IMR-90 (cell line): ENCODE measurements at regions not wholly inside any gene's neighbourhood (a gene's known extent, or its start where the extent isn't known, plus 50 kb on each side); places are given as distances from the start of the nearest gene placed in this dataset.

Source experiments
- ATAC-seq: fragments of 200-7000 bp; cut with Tn5 transposase; 2 replicates; pipeline ENCODE4 v1.9.1; 2020; ENCODE audit warnings: low read depth, mild to moderate bottlenecking, moderate library complexity
- BruUV-seq: library from RNA; stranded (reverse); fragments of 400-500 nt; replicated peaks from 2 replicates; lab custom pipeline; 2021; lab: Mats Ljungman, UMichigan
- CTCF ChIA-PET: fragments of 300-600 bp; formaldehyde crosslinking; extraction: SDS; loops from one replicate; lab custom pipeline; 2021; ENCODE audit warnings: antibody characterized with exemption; lab: Yijun Ruan, JAX
- POLR2A ChIA-PET: fragments of 300-600 bp; sonication (Branson Sonifier 250); formaldehyde crosslinking; loops from one replicate; lab custom pipeline; 2022; ENCODE audit warnings: antibody characterized with exemption; ENCODE audit not compliant: unreplicated experiment; lab: Charles Lee
- DNase-seq: peaks from one replicate; pipeline ENCODE4 v3.0.0; 2013
- H2AFZ ChIP-seq: replicated peaks from 2 replicates; pipeline ENCODE3; 2013; ENCODE audit warnings: low read length, mild to moderate bottlenecking; ENCODE audit not compliant: poor library complexity
- H2AK5ac ChIP-seq: 2 replicates; pipeline ENCODE4 v1.6.1; 2013; ENCODE audit warnings: low read depth, low read length, inconsistent platforms
- H2AK9ac ChIP-seq: replicated peaks from 2 replicates; pipeline ENCODE3; 2013; ENCODE audit warnings: mild to moderate bottlenecking, low read depth, low read length, moderate library complexity; ENCODE audit not compliant: poor library complexity
- H2BK120ac ChIP-seq: 2 replicates; pipeline ENCODE4 v1.6.1; 2013; ENCODE audit warnings: low read depth, low read length, inconsistent platforms
- H2BK15ac ChIP-seq: 3 replicates; pipeline ENCODE4 v1.6.1; 2013; ENCODE audit warnings: low read depth, low read length, inconsistent platforms
- H2BK20ac ChIP-seq: 2 replicates; pipeline ENCODE4 v1.6.1; 2013; ENCODE audit warnings: low read depth, mild to moderate bottlenecking, inconsistent platforms, low read length, moderate library complexity
- H2BK5ac ChIP-seq: 2 replicates; pipeline ENCODE4 v1.6.1; 2013; ENCODE audit warnings: mild to moderate bottlenecking, low read depth, low read length, inconsistent platforms; ENCODE audit not compliant: poor library complexity, severe bottlenecking
- H3K14ac ChIP-seq: replicated peaks from 2 replicates; pipeline ENCODE4 v1.6.1; 2013; ENCODE audit warnings: low read depth, low read length, inconsistent platforms
- H3K18ac ChIP-seq: 2 replicates; pipeline ENCODE4 v1.6.1; 2013; ENCODE audit warnings: low read depth, low read length, control low read depth
- H3K23ac ChIP-seq: 2 replicates; pipeline ENCODE4 v1.6.1; 2013; ENCODE audit warnings: low read depth, low read length, inconsistent platforms
- H3K27ac ChIP-seq: 2 replicates; pipeline ENCODE4 v1.5.1; 2013; ENCODE audit warnings: mild to moderate bottlenecking, control low read depth, low read length; ENCODE audit not compliant: insufficient read depth
- H3K27me3 ChIP-seq: 2 replicates; pipeline ENCODE4 v1.6.1; 2013; ENCODE audit warnings: low read length; ENCODE audit not compliant: control insufficient read depth, insufficient read depth
- H3K36me3 ChIP-seq: 2 replicates; pipeline ENCODE4 v1.6.1; 2013; ENCODE audit warnings: low read length, mixed read lengths; ENCODE audit not compliant: control insufficient read depth, insufficient read depth
- H3K4ac ChIP-seq: 2 replicates; pipeline ENCODE4 v1.6.1; 2013; ENCODE audit warnings: low read depth, low read length, inconsistent platforms
- H3K4me1 ChIP-seq: 2 replicates; pipeline ENCODE4 v1.6.1; 2013; ENCODE audit warnings: low read length, mixed read lengths; ENCODE audit not compliant: control insufficient read depth, insufficient read depth
- H3K4me2 ChIP-seq: 2 replicates; pipeline ENCODE4 v1.6.1; 2013; ENCODE audit warnings: low read depth, mild to moderate bottlenecking, control low read depth, low read length, moderate library complexity
- H3K4me3 ChIP-seq: 2 replicates; pipeline ENCODE4 v1.5.1; 2013; ENCODE audit warnings: low read depth, mild to moderate bottlenecking, control low read depth, low read length, moderate library complexity; ENCODE audit not compliant: insufficient read depth
- H3K56ac ChIP-seq: 2 replicates; pipeline ENCODE4 v1.6.1; 2013; ENCODE audit warnings: low read length, inconsistent platforms; ENCODE audit not compliant: insufficient read depth; ENCODE audit errors: extremely low read depth
- H3K79me1 ChIP-seq, 2 experiments: 2 replicates each; pipeline ENCODE4 v1.6.1; 2013; ENCODE audit warnings: low read length in 2 of 2, inconsistent platforms in 1 of 2, low read depth in 1 of 2
- H3K9ac ChIP-seq: 2 replicates; pipeline ENCODE4 v1.6.1; 2013; ENCODE audit warnings: low read depth, low read length, control low read depth
- H3K9me1 ChIP-seq: 2 replicates; pipeline ENCODE4 v1.6.1; 2013; ENCODE audit warnings: low read length, inconsistent platforms; ENCODE audit not compliant: insufficient read depth
- H3K9me3 ChIP-seq: 2 replicates; pipeline ENCODE4 v1.6.1; 2013; ENCODE audit warnings: low read length; ENCODE audit not compliant: control insufficient read depth, insufficient read depth
- H4K20me1 ChIP-seq: 2 replicates; pipeline ENCODE4 v1.6.1; 2013; ENCODE audit warnings: low read length, inconsistent platforms; ENCODE audit not compliant: insufficient read depth
- H4K5ac ChIP-seq: 2 replicates; pipeline ENCODE4 v1.6.1; 2013; ENCODE audit warnings: mild to moderate bottlenecking, low read depth, low read length, control low read depth
- H4K8ac ChIP-seq, 2 experiments: 2 replicates each; pipeline ENCODE4 v1.6.1; 2013; ENCODE audit warnings: low read depth in 2 of 2, low read length in 2 of 2, control low read depth in 1 of 2, inconsistent platforms in 1 of 2
- H4K91ac ChIP-seq: 2 replicates; pipeline ENCODE4 v1.6.1; 2013; ENCODE audit warnings: low read depth, low read length, inconsistent platforms; ENCODE audit not compliant: insufficient read depth
- BHLHE40 ChIP-seq: fragments of 150-350 bp; IDR thresholded peaks from 2 replicates; pipeline ENCODE4 v1.6.1; 2016; ENCODE audit warnings: mild to moderate bottlenecking, low read depth, low read length
- CEBPB ChIP-seq: IDR thresholded peaks from 2 replicates; pipeline ENCODE4 v1.6.1; 2012; ENCODE audit warnings: low read depth, low read length, improper control_type of control experiment
- CHD1 ChIP-seq: IDR thresholded peaks from 2 replicates; pipeline ENCODE4 v1.6.1; 2012; ENCODE audit warnings: low read depth, low read length, improper control_type of control experiment
- FOS ChIP-seq: fragments of 150-350 bp; IDR thresholded peaks from 2 replicates; pipeline ENCODE4 v1.6.1; 2016; ENCODE audit warnings: low read depth, low read length
- MAFK ChIP-seq: IDR thresholded peaks from 2 replicates; pipeline ENCODE4 v1.6.1; 2012; ENCODE audit warnings: low read depth, low read length, improper control_type of control experiment
- MAZ ChIP-seq: IDR thresholded peaks from 2 replicates; pipeline ENCODE4 v1.6.1; 2012; ENCODE audit warnings: low read depth, mild to moderate bottlenecking, low read length, improper control_type of control experiment, moderate library complexity, borderline replicate concordance
- MXI1 ChIP-seq: IDR thresholded peaks from 2 replicates; pipeline ENCODE4 v1.6.1; 2012; ENCODE audit warnings: low read depth, mild to moderate bottlenecking, low read length, moderate library complexity, borderline replicate concordance
- NFE2L2 ChIP-seq: fragments of 150-350 bp; IDR thresholded peaks from 2 replicates; pipeline ENCODE4 v1.6.1; 2016; ENCODE audit warnings: low read depth, mild to moderate bottlenecking, low read length
- POLR2A ChIP-seq: IDR thresholded peaks from 2 replicates; pipeline ENCODE4 v1.6.1; 2012; ENCODE audit warnings: mild to moderate bottlenecking, low read depth, low read length
- RAD21 ChIP-seq: IDR thresholded peaks from 2 replicates; pipeline ENCODE4 v1.6.1; 2012; ENCODE audit warnings: low read length, improper control_type of control experiment
- RCOR1 ChIP-seq: IDR thresholded peaks from 2 replicates; pipeline ENCODE4 v1.6.1; 2012; ENCODE audit warnings: mild to moderate bottlenecking, low read length, improper control_type of control experiment; ENCODE audit not compliant: insufficient replicate concordance
- RFX5 ChIP-seq: IDR thresholded peaks from 2 replicates; pipeline ENCODE4 v1.8.0; 2012; ENCODE audit warnings: low read depth, mild to moderate bottlenecking, low read length, moderate library complexity
- SMC3 ChIP-seq: fragments of 150-350 bp; IDR thresholded peaks from 2 replicates; pipeline ENCODE4 v1.6.1; 2016; ENCODE audit warnings: low read depth, mild to moderate bottlenecking, antibody characterized with exemption, low read length, moderate library complexity
- WGBS, 2 experiments: methylation state at CpG; one replicate each; pipeline versions ENCODE4 v1.1.5 to v1.1.7; 2013; ENCODE audit warnings: missing lambda C conversion rate in 2 of 2; ENCODE audit not compliant: insufficient read length in 1 of 2; ENCODE audit errors: extremely low coverage in 2 of 2; 5-methylcytosine and 5-hydroxymethylcytosine counted together
- dilution Hi-C: fragments of 300-500 bp; cut with HindIII; formaldehyde crosslinking; loops from one replicate; pipeline ENCODE4 v1.14.3; 2018; ENCODE audit warnings: low sequenced_read_pairs; ENCODE audit not compliant: unreplicated experiment
- in situ Hi-C: fragments of 300-500 bp; cut with MboI; formaldehyde crosslinking; loops from 3 replicates; pipeline ENCODE4 v1.14.3; 2019; ENCODE audit warnings: low sequenced_read_pairs, inconsistent platforms, mixed read lengths
- intact Hi-C: fragments of 100-400 bp; cut with micrococcal nuclease; formaldehyde crosslinking; loops from 2 replicates; pipeline ENCODE4 v1.10.0; 2022
- TF ChIP-seq, protein P1 (sequence below): fragments of 150-350 bp; IDR thresholded peaks from 2 replicates; pipeline ENCODE4 v1.6.1; 2017; ENCODE audit warnings: mild to moderate bottlenecking, antibody characterized with exemption, low read length, low read depth
- TF ChIP-seq, protein P2 (sequence below): conservative IDR thresholded peaks from 2 replicates; pipeline ENCODE4 v1.5.1; 2012; ENCODE audit warnings: mild to moderate bottlenecking, low read depth, low read length, improper control_type of control experiment
- TF ChIP-seq, protein P3 (sequence below): fragments of 150-350 bp; IDR thresholded peaks from 2 replicates; pipeline ENCODE4 v1.6.1; 2016; ENCODE audit warnings: low read depth, mild to moderate bottlenecking, low read length, moderate library complexity, borderline replicate concordance

DNA sequence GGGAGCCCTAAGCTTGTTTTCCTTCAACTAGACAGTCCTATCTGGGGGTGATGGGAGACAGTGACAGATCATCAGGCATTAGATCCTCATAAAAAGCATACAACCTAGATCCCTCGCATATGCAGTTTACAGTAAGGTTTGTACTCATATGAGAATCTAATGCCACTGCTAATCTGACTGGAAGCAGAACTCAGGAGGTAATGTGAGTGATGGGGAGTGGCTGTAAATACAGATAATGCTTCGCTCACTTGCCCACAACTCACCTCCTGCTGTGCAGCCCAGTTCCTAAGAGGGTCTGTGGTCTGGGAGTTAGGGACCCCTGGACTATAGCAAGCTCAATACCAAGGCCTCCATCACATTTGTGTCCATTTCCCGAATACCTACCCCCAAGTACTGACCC, 260.5 kb downstream of the CDK5RAP2 start:
- Histone ChIP-seq H2AK5ac (no peak overlapping the region), H3K79me1 (no peaks in the 10 kb centered on the region), H4K91ac (no peak overlapping the region), H3K4me3 (no peak overlapping the region), H2BK20ac (no peak overlapping the region), H3K23ac (no peak overlapping the region), H3K4me2 (no peak overlapping the region), H3K4me1 (no peaks in the 10 kb centered on the region), H4K8ac (no peak overlapping the region), H3K4ac (no peak overlapping the region), H3K36me3 (no peaks in the 10 kb centered on the region), H2BK120ac (no peak overlapping the region), H2AFZ (no peak overlapping the region), H3K27me3 (peaks cover 4% of the 10 kb centered on the region; the same call in 1 of the 2 replicates), H3K18ac (no peak overlapping the region), H3K56ac (no peak overlapping the region), H4K20me1 (no peaks in the 10 kb centered on the region), H3K9me3 (no peaks in the 10 kb centered on the region), H3K14ac (no peak overlapping the region), H2BK15ac (no peak overlapping the region), H3K27ac (no peak overlapping the region), H2BK5ac (no peak overlapping the region), H3K9ac (no peak overlapping the region), H4K5ac (no peak overlapping the region), H2AK9ac (no peak overlapping the region), H3K9me1 (no peaks in the 10 kb centered on the region)
- ATAC-seq (no peak), DNase-seq (no peak)
- POLR2A ChIA-PET = no interaction called here
- intact Hi-C loops = no loop called here
- CTCF ChIA-PET = no interaction called here
- no TSS peak for BruUV-seq
- 0% methylated on average over 1 of the region's 3 CpGs; no CpG with 5 or more reads in 1 of the 2 experiments for whole genome bisulfite sequencing, 2 experiments
- dilution Hi-C loops = no loop called here
- TF ChIP-seq MAZ (no peak), MAFK (no peak), NFE2L2 (no peak), RFX5 (no peak), MXI1 (no peak), SMC3 (no peak), RCOR1 (no peak), POLR2A (no peak), CHD1 (no peak), FOS (no peak), BHLHE40 (no peak), RAD21 (no peak), CEBPB (no peak)
- TF ChIP-seq, protein P1, sequence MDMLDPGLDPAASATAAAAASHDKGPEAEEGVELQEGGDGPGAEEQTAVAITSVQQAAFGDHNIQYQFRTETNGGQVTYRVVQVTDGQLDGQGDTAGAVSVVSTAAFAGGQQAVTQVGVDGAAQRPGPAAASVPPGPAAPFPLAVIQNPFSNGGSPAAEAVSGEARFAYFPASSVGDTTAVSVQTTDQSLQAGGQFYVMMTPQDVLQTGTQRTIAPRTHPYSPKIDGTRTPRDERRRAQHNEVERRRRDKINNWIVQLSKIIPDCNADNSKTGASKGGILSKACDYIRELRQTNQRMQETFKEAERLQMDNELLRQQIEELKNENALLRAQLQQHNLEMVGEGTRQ = no peak
- TF ChIP-seq, protein P2, sequence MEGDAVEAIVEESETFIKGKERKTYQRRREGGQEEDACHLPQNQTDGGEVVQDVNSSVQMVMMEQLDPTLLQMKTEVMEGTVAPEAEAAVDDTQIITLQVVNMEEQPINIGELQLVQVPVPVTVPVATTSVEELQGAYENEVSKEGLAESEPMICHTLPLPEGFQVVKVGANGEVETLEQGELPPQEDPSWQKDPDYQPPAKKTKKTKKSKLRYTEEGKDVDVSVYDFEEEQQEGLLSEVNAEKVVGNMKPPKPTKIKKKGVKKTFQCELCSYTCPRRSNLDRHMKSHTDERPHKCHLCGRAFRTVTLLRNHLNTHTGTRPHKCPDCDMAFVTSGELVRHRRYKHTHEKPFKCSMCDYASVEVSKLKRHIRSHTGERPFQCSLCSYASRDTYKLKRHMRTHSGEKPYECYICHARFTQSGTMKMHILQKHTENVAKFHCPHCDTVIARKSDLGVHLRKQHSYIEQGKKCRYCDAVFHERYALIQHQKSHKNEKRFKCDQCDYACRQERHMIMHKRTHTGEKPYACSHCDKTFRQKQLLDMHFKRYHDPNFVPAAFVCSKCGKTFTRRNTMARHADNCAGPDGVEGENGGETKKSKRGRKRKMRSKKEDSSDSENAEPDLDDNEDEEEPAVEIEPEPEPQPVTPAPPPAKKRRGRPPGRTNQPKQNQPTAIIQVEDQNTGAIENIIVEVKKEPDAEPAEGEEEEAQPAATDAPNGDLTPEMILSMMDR = no peak
- TF ChIP-seq, protein P3, sequence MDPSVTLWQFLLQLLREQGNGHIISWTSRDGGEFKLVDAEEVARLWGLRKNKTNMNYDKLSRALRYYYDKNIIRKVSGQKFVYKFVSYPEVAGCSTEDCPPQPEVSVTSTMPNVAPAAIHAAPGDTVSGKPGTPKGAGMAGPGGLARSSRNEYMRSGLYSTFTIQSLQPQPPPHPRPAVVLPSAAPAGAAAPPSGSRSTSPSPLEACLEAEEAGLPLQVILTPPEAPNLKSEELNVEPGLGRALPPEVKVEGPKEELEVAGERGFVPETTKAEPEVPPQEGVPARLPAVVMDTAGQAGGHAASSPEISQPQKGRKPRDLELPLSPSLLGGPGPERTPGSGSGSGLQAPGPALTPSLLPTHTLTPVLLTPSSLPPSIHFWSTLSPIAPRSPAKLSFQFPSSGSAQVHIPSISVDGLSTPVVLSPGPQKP = no peak
- in situ Hi-C loops = no loop called here
